ENCODE measurements at regions not wholly inside any gene's neighbourhood (a gene's known extent, or its start where the extent isn't known, plus 50 kb on each side); places are given as distances from the start of the nearest gene placed in this dataset.
A peak's percentile ranks its signal among the peaks of the same experiment; 100 is the strongest.

- DNase-seq (ENCODE audit: low spot score), result peak; percentile 81
- H3K9me3 Mint-ChIP-seq, result no peaks in the 10 kb centered on the region
- no peak overlapping the region for H2AFZ ChIP-seq
- ATAC-seq, result peak; percentile 46; the same call in 1 of the 3 replicates
- no peak overlapping the region for H3K27ac Mint-ChIP-seq
- no peaks in the 10 kb centered on the region for H3K36me3 ChIP-seq (ENCODE audit: insufficient read depth)
- no peaks in the 10 kb centered on the region for H4K20me1 ChIP-seq (replicated peaks; ENCODE audit: insufficient read depth)
- H3K27ac ChIP-seq (ENCODE audit: low read depth), result no peak overlapping the region
- TF ChIP-seq EZH2phosphoT487 (IDR thresholded peaks at IDR 0.05; ENCODE audit: unreplicated experiment), result no peak
- TF ChIP-seq CTCF (conservative IDR thresholded peaks at IDR 0.05; ENCODE audit: low read depth in 2 of 2), result peak; percentile 73 to 85
- no peak for TF ChIP-seq STAT1 (IDR thresholded peaks at IDR 0.05; ENCODE audit: unreplicated experiment)
- H3K27me3 Mint-ChIP-seq (ENCODE audit: insufficient read depth, low read depth, poor library complexity), result no peaks in the 10 kb centered on the region
- H3K4me1 Mint-ChIP-seq, result peaks cover 4% of the 10 kb centered on the region; the same call in 2 of the 3 replicates
- no peaks in the 10 kb centered on the region for H3F3A ChIP-seq (replicated peaks; ENCODE audit: low read depth)
- H3K4me2 ChIP-seq, result no peak overlapping the region
- no peaks in the 10 kb centered on the region for H3K4me1 ChIP-seq (ENCODE audit: insufficient read depth)
- H3K36me3 Mint-ChIP-seq (ENCODE audit: low read depth), result no peaks in the 10 kb centered on the region
- H3K27me3 ChIP-seq (ENCODE audit: insufficient read depth), result no peaks in the 10 kb centered on the region
- no peak overlapping the region for H3K4me3 Mint-ChIP-seq
- no peaks in the 10 kb centered on the region for H3K9me2 ChIP-seq (ENCODE audit: insufficient read depth)
- no peak overlapping the region for H3K4me3 ChIP-seq
- no peaks in the 10 kb centered on the region for H3K79me2 ChIP-seq (replicated peaks; ENCODE audit: insufficient read depth)
These were observed 179.3 kb downstream of the TFEC start for GRCh38 chr7:115851291-115851690.

GRCh38 chr7:115850774-115851173 is 179.8 kb downstream of the TFEC start:
- ATAC-seq, result no peak
- no peak overlapping the region for H2AFZ ChIP-seq
- Mint-ChIP-seq H3K4me1 (peaks cover 4% of the 10 kb centered on the region; the same call in 2 of the 3 replicates), H3K27ac (no peak overlapping the region), H3K9me3 (no peaks in the 10 kb centered on the region), H3K27me3 (ENCODE audit: insufficient read depth, low read depth, poor library complexity) (no peaks in the 10 kb centered on the region), H3K36me3 (ENCODE audit: low read depth) (no peaks in the 10 kb centered on the region), H3K4me3 (no peak overlapping the region)
- no peak overlapping the region for H3K27ac ChIP-seq (ENCODE audit: low read depth)
- TF ChIP-seq STAT1 (IDR thresholded peaks at IDR 0.05; ENCODE audit: unreplicated experiment) (no peak), JUNB (IDR thresholded peaks at IDR 0.05; ENCODE audit: unreplicated experiment) (no peak), NANOG (IDR thresholded peaks at IDR 0.05; ENCODE audit: borderline replicate concordance) (no peak), ZNF331 (CRISPR knock-in tag; IDR thresholded peaks at IDR 0.05; ENCODE audit: low read depth) (no peak), EZH2 (IDR thresholded peaks at IDR 0.05; ENCODE audit: low read depth, unreplicated experiment) (no peak), EZH2phosphoT487 (IDR thresholded peaks at IDR 0.05; ENCODE audit: unreplicated experiment) (no peak), CREB1 (CRISPR knock-in tag; IDR thresholded peaks at IDR 0.05; ENCODE audit: low read depth) (no peak), CTCF (conservative IDR thresholded peaks at IDR 0.05; ENCODE audit: low read depth in 2 of 2) (no peak), ZNF462 (CRISPR knock-in tag; IDR thresholded peaks at IDR 0.05) (no peak), POLR2AphosphoS5 (IDR thresholded peaks at IDR 0.05; ENCODE audit: low read depth) (no peak)
- H3K27me3 ChIP-seq (ENCODE audit: insufficient read depth), result no peaks in the 10 kb centered on the region
- no peak for DNase-seq (ENCODE audit: low spot score)
- no peaks in the 10 kb centered on the region for H3K4me1 ChIP-seq (ENCODE audit: insufficient read depth)
- no peaks in the 10 kb centered on the region for H3K36me3 ChIP-seq (ENCODE audit: insufficient read depth)
- H3K79me2 ChIP-seq (replicated peaks; ENCODE audit: insufficient read depth), result no peaks in the 10 kb centered on the region
- no peaks in the 10 kb centered on the region for H4K20me1 ChIP-seq (replicated peaks; ENCODE audit: insufficient read depth)
- no peak overlapping the region for H3K4me3 ChIP-seq
- no peaks in the 10 kb centered on the region for H3F3A ChIP-seq (replicated peaks; ENCODE audit: low read depth)
- H3K4me2 ChIP-seq, result no peak overlapping the region
- no peaks in the 10 kb centered on the region for H3K9me2 ChIP-seq (ENCODE audit: insufficient read depth)
